Muscle of leg (tissue), 3 donors: ENCODE measurements at regions not wholly inside any gene's neighbourhood (a gene's known extent, or its start where the extent isn't known, plus 50 kb on each side); places are given as distances from the start of the nearest gene placed in this dataset.

Experiments
- DNase-seq: peaks from one replicate; pipeline ENCODE4 v3.0.0; 2013
- H3K27ac ChIP-seq: one replicate; pipeline ENCODE4 v1.5.1; 2013; ENCODE audit warnings: mild to moderate bottlenecking, low read length, control low read depth
- H3K27me3 ChIP-seq: one replicate; pipeline ENCODE4 v1.6.1; 2013; ENCODE audit warnings: low read length; ENCODE audit not compliant: control insufficient read depth, insufficient read depth
- H3K36me3 ChIP-seq: one replicate; pipeline ENCODE4 v1.6.1; 2013; ENCODE audit warnings: low read length; ENCODE audit not compliant: control insufficient read depth, insufficient read depth
- H3K4me1 ChIP-seq: one replicate; pipeline ENCODE4 v1.6.1; 2013; ENCODE audit warnings: low read length; ENCODE audit not compliant: control insufficient read depth, insufficient read depth
- H3K4me3 ChIP-seq: one replicate; pipeline ENCODE4 v1.5.1; 2013; ENCODE audit warnings: low read length, control low read depth
- H3K9me3 ChIP-seq: replicated peaks from 2 replicates; pipeline ENCODE4 v1.6.1; 2013; ENCODE audit warnings: low read depth, low read length; ENCODE audit not compliant: control insufficient read depth
- WGBS: methylation state at CpG from one replicate; pipeline ENCODE4 v1.1.5; 2013; ENCODE audit warnings: missing lambda C conversion rate; ENCODE audit not compliant: insufficient coverage; 5-methylcytosine and 5-hydroxymethylcytosine counted together

DNA sequence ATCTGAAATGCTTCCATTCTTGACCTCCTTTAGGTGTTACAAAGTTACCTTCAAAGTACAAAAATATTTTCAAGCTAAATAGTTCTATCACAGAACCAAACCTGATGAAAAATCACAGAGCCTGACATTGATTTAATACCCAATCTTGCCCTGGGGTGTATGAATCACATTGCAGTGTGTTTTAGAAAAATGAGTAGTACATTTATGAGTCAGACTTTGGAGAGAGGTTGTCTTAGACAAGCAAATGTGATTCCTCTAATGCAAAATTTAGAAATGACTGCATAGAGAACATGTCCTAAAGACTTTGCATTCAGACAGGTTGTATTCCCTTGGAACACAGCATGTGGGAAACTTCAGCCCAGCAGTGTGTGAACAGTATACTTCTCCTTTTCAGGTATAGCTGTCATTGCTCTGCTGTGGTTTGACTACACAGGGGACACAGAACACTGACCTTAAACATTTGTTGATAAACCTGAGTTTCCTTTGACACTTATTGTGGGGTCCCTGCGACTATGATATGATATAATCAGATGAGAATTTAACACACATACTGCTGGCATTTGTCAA is 972.1 kb downstream of the JRKL start:
- Histone ChIP-seq H3K27ac (no peak overlapping the region), H3K4me1 (no peaks in the 10 kb centered on the region), H3K4me3 (no peak overlapping the region), H3K9me3 (peaks cover 12% of the 10 kb centered on the region), H3K36me3 (no peaks in the 10 kb centered on the region), H3K27me3 (no peaks in the 10 kb centered on the region)
- no peak for DNase-seq
- no CpG with 5 or more reads among the region's 1 CpG for WGBS

DNA sequence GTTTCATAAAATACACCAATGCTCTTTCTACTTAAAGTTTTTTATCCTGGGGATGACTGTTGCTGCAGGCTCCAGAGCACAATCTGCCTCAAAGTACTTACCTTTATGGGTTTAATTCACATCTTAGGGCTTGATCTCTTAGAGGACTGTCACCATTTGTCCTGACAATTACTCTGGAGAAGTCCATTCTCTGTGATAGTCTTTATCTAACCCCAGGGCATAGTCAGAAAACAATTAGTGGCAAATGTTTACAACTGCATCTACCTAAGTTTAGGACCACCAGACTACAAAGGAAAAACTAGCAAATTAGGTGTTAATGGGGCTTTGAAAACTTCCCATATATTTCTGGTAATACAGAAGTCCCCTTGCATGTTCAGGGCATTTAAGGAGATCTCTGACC is 973.5 kb downstream of the JRKL start:
- Histone ChIP-seq H3K27me3 (no peaks in the 10 kb centered on the region), H3K27ac (no peak overlapping the region), H3K4me1 (no peaks in the 10 kb centered on the region), H3K4me3 (no peak overlapping the region), H3K9me3 (peaks cover 25% of the 10 kb centered on the region), H3K36me3 (no peaks in the 10 kb centered on the region)
- no peak for DNase-seq

DNA sequence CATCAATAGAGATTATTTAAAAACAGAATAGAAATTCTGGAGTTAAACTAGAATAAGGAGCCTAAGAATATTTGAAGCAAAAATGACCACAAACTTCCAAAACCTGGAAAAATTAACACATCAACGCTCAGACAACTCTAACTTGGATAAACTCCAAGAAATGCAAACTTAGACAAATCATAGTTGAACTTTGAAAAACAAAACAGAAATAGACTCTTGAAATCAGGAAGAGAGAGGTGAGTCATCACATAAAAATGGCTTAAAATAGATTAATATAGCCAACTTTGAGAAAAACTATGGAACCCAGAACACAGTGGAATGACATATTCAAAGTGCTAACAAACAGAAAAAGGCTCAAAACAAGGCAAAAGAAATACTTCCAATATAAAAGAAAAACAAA is 974.2 kb downstream of the JRKL start:
- Histone ChIP-seq H3K27ac (no peak overlapping the region), H3K4me1 (no peaks in the 10 kb centered on the region), H3K36me3 (no peaks in the 10 kb centered on the region), H3K9me3 (peaks cover 26% of the 10 kb centered on the region), H3K27me3 (no peaks in the 10 kb centered on the region), H3K4me3 (no peak overlapping the region)
- DNase-seq, result peak; percentile 4
- WGBS, result no CpG with 5 or more reads among the region's 1 CpG

DNA sequence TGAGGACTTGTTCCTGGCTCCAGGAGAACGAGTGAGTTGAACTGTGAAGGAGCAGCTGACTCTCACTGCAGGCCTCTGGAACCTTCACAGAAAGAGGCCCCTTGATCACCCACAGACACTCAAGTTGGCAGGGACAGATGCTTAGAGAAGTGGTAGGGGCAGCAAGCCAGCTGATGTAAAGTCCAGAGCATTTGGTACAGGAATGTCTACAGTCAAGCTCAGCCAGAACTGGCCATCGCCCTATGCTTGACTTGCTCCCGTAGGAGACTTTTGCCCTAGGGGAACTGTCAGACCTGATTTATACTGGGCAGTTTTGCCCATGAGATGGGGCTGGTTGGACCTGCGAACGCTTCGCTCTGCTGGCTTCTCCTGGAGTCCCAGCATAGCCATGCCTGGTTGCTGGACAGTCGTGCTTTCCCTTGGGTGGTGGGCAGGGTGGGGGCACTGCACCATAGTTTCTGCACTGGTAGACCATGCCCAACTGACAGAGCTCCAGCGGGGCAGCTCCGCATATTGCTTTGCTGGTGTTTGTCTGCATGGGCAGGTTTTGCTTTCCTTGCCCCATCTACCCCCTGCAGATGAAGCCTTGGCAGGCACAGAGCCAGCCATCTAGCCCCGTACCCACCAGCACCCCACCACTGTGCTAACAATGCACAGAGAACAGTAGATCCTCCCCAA is 977.7 kb downstream of the JRKL start:
- no peaks in the 10 kb centered on the region for H3K27me3 ChIP-seq
- DNase-seq, result no peak
- H3K36me3 ChIP-seq, result no peaks in the 10 kb centered on the region
- no peak overlapping the region for H3K27ac ChIP-seq
- H3K4me3 ChIP-seq, result no peak overlapping the region
- 92% methylated on average over 8 of the region's 10 CpGs for WGBS
- no peaks in the 10 kb centered on the region for H3K4me1 ChIP-seq
- peaks cover 35% of the 10 kb centered on the region for H3K9me3 ChIP-seq

DNA sequence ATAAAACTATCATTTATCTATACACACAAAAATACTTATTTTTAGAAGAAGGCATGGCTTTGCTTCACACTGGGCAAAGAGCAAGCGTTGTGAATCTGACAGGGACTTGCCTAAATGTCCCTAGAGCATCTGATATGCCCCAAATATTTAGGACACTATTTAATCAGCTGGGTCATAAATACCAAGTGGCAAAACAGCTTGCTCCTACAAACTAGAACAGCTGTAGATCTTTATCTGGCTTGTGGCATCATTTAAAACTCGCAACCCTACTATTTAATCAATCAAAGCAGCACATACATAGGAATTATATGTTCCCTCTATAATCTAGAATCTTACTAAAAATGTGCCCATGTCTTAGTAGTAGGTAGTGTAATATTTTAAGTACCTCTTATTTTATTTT is 999.5 kb downstream of the JRKL start:
- DNase-seq, result no peak
- H3K4me1 ChIP-seq, result no peaks in the 10 kb centered on the region
- WGBS, result 67% methylated on average over 1 of the region's 2 CpGs

DNA sequence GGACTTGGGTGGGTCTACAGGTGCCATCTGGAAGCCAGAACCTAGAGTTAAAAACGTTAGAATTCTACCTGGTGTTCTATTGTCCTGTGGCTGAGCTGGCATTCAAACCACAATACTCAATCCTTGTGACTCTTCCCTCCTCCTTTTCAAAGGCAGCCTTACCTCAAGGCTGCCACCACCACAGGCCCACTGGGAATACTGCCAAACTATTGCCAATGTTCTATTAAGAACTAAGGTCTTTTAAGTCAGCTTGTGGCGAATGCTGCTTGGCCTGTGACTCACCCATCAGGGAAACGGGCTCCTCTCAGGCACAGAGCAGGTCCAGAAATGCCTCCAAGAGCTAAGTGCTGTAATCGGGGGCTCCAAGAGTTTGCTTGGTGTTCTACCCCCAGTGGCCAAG is 1008.4 kb downstream of the JRKL start:
- Histone ChIP-seq H3K27ac (no peak overlapping the region), H3K27me3 (no peaks in the 10 kb centered on the region), H3K4me3 (no peak overlapping the region), H3K36me3 (no peaks in the 10 kb centered on the region), H3K9me3 (peaks cover 2% of the 10 kb centered on the region), H3K4me1 (no peaks in the 10 kb centered on the region)
- 82% methylated on average over 4 of the region's 4 CpGs for WGBS
- DNase-seq, result no peak

More for the DNA sequence above, 999.5 kb downstream of the JRKL start:
- Histone ChIP-seq H3K27me3 (no peaks in the 10 kb centered on the region), H3K27ac (no peak overlapping the region), H3K4me3 (no peak overlapping the region), H3K9me3 (peaks cover 2% of the 10 kb centered on the region), H3K36me3 (no peaks in the 10 kb centered on the region)

DNA sequence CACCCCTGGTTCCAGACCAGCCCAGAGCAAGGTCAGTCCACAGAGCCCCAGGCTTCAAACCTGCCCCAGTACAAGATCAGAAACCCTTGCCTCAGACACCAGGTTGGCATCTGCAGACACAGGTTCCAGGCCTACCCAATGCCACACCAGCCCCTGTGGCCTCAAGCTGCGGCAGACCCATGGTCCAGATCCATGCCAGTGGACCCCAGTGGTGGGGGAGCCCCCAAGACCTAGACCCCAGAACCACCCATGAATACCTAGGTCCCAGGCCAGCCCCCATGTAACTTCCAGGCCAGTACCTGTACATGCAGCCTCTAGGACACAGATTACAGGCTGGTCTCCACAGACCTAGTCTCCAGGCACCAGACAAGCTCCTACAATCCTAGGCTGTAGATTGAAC is 1019.3 kb downstream of the JRKL start:
- H3K4me3 ChIP-seq, result no peak overlapping the region
- H3K27ac ChIP-seq, result no peak overlapping the region
- peaks cover 16% of the 10 kb centered on the region for H3K9me3 ChIP-seq
- no peaks in the 10 kb centered on the region for H3K4me1 ChIP-seq
- no peaks in the 10 kb centered on the region for H3K36me3 ChIP-seq
- no peak for DNase-seq
- no peaks in the 10 kb centered on the region for H3K27me3 ChIP-seq
- WGBS, result 88% methylated on average over 1 of the region's 1 CpG

DNA sequence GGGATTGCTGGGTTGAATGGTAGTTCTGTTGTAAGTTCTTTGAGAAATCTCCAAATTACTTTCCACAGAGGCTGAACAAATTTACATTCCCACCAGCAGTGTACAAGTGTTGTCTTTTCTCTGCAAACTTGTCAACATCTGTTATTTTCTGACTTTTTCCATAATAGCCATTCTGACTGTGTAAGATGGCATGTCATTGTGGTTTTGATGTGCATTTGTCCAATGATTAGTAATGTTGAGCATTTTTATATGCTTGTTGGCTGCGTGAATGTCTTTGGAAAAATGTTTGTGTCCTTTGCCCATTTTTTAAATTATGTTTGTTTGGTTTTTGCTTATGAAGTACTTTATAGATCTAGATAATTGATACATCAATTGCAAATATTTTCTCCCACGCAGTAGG is 1025.0 kb downstream of the JRKL start:
- no peaks in the 10 kb centered on the region for H3K27me3 ChIP-seq
- no peak overlapping the region for H3K27ac ChIP-seq
- peaks cover 3% of the 10 kb centered on the region for H3K9me3 ChIP-seq
- DNase-seq, result no peak
- H3K4me1 ChIP-seq, result no peaks in the 10 kb centered on the region
- H3K4me3 ChIP-seq, result no peak overlapping the region
- no CpG with 5 or more reads among the region's 2 CpGs for WGBS
- no peaks in the 10 kb centered on the region for H3K36me3 ChIP-seq

DNA sequence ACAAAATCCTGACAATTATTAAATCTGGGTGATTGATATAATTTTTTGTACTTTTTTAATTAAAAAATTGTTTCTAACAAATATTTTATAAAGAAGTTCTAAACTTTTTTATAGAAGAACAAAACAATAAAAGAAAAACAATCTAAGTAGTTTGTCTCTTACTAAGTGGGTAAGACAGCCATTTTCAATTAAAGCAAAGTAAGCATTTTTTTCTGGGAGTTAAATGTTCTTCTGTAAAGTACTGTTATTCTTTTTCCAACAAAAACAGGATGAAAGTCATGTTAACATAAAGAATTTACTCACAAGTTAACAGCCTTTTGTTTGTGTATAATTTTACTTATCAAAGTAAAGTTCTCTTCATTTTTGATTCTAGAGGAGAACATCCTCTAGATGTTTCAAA is 1029.9 kb downstream of the JRKL start:
- H3K9me3 ChIP-seq, result no peaks in the 10 kb centered on the region
- DNase-seq, result no peak
- no peaks in the 10 kb centered on the region for H3K4me1 ChIP-seq
- no peaks in the 10 kb centered on the region for H3K27me3 ChIP-seq
- no peaks in the 10 kb centered on the region for H3K36me3 ChIP-seq
- no peak overlapping the region for H3K27ac ChIP-seq
- H3K4me3 ChIP-seq, result no peak overlapping the region

DNA sequence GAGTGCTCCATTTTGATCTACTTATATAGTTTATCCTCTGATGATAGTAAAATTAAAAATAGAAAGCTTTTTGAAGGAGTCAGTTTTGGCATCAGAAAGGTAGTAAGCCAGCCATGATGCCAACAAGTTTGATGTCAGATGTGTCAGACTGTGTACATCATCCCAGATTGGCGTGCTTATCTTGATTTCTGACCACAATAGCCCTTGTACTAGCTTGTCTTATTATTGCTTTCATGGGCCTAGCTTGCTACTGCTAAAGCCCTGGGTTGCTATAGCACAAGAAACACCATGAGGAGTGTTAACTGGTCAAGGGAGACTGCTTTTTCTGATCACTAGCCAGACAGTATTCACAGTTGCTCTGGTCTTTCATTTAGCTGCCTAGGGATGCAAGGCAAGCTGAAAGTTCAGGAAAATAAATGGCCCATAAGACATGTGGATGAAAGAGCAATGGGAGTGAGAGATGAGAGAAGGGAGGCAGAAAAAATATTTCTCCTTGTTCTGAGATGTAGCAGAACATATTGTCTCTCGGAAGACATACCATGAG is 1038.5 kb downstream of the JRKL start:
- Histone ChIP-seq H3K4me3 (no peak overlapping the region), H3K27ac (no peak overlapping the region), H3K36me3 (no peaks in the 10 kb centered on the region), H3K9me3 (no peaks in the 10 kb centered on the region), H3K27me3 (no peaks in the 10 kb centered on the region), H3K4me1 (no peaks in the 10 kb centered on the region)
- WGBS, result 60% methylated on average over 1 of the region's 2 CpGs
- DNase-seq, result no peak

DNA sequence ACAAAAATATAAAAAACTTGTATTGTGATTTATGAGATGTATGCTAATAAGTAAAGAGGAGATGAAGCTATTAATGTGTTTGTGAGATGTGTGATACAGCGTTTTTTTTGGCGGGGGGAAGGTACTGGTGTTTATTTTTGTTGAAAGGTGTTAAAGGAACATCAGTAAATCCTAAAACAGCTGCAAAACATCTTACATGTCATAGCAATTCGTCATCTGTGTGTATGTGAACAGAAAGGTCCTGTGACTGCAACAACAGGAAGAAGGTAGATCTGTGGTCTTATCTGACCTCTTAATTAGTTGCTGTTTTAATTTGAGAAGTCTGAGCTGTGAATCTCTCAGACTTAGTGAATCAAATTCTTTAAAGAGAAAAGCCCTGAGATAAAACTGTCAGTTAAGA is 1041.1 kb downstream of the JRKL start:
- Histone ChIP-seq H3K4me1 (no peaks in the 10 kb centered on the region), H3K36me3 (no peaks in the 10 kb centered on the region), H3K27ac (no peak overlapping the region), H3K4me3 (no peak overlapping the region), H3K27me3 (no peaks in the 10 kb centered on the region), H3K9me3 (no peaks in the 10 kb centered on the region)
- no peak for DNase-seq
- no CpG with 5 or more reads among the region's 3 CpGs for WGBS
